ENCODE measurements at regions not wholly inside any gene's neighbourhood (a gene's known extent, or its start where the extent isn't known, plus 50 kb on each side); places are given as distances from the start of the nearest gene placed in this dataset.
A peak's percentile ranks its signal among the peaks of the same experiment; 100 is the strongest.

DNA sequence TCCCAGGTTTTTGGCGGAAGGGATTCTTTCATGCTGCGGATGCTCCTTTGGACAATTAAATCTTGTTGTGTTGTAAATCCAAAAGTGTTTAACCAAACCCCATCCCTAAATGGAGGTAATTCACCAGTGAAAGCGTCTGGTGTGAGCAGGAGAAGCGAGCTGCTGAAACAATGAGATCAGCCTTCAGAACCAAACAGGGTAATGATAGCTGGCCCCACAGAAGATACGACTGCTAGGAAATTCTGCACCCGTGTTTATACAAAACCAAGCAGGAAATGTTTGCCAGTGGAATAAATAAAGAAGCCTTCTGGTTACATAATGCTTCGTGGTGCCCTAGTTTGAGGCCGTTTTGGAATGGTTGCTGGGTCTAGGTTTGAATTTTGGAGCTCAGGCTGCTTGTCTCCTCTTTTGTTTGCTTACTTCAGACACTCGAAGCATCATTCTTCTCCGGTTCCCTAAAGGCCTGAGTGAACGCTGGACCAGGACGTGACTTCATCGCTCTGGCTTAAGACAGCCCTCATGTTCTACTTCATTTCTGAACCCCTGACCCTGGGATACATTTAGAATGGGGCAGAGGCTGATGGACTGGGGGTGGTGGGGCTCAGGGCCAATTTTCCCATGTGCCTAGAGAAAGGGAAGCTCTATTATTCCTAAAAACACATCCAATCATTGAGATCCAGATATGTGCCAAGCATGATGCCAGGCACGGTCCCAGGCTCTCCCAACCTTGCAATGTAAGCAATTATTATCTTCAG lies 61.6 kb upstream of the JAG1 start:
- no peak overlapping the region for H3K4me3 ChIP-seq (ENCODE audit: low read depth, low read length)
- TF ChIP-seq, protein P1, sequence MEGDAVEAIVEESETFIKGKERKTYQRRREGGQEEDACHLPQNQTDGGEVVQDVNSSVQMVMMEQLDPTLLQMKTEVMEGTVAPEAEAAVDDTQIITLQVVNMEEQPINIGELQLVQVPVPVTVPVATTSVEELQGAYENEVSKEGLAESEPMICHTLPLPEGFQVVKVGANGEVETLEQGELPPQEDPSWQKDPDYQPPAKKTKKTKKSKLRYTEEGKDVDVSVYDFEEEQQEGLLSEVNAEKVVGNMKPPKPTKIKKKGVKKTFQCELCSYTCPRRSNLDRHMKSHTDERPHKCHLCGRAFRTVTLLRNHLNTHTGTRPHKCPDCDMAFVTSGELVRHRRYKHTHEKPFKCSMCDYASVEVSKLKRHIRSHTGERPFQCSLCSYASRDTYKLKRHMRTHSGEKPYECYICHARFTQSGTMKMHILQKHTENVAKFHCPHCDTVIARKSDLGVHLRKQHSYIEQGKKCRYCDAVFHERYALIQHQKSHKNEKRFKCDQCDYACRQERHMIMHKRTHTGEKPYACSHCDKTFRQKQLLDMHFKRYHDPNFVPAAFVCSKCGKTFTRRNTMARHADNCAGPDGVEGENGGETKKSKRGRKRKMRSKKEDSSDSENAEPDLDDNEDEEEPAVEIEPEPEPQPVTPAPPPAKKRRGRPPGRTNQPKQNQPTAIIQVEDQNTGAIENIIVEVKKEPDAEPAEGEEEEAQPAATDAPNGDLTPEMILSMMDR (conservative IDR thresholded peaks at IDR 0.05; ENCODE audit: low read depth, low read length) = no peak
- DNase-seq (ENCODE audit: low read depth) = no peak

- TF ChIP-seq, protein P1 (conservative IDR thresholded peaks at IDR 0.05; ENCODE audit: low read depth, low read length) = no peak
- peak overlapping the region; percentile 37 for H3K4me3 ChIP-seq (ENCODE audit: low read depth, low read length)
- DNase-seq (ENCODE audit: low read depth) = no peak
These were observed 65.3 kb upstream of the JAG1 start for GRCh38 chr20:10739134-10739533.

- no peak for DNase-seq (ENCODE audit: low read depth)
- peak overlapping the region; percentile 37 for H3K4me3 ChIP-seq (ENCODE audit: low read depth, low read length)
- TF ChIP-seq, protein P1 (conservative IDR thresholded peaks at IDR 0.05; ENCODE audit: low read depth, low read length) = no peak
These were observed 65.8 kb upstream of the JAG1 start for GRCh38 chr20:10739566-10739965.

- H3K4me3 ChIP-seq (ENCODE audit: low read depth, low read length) = no peak overlapping the region
- DNase-seq (ENCODE audit: low read depth) = no peak
- TF ChIP-seq, protein P1 (conservative IDR thresholded peaks at IDR 0.05; ENCODE audit: low read depth, low read length) = no peak
These were observed 67.3 kb upstream of the JAG1 start for GRCh38 chr20:10741060-10741459.

- no peak overlapping the region for H3K4me3 ChIP-seq (ENCODE audit: low read depth, low read length)
- TF ChIP-seq, protein P1 (conservative IDR thresholded peaks at IDR 0.05; ENCODE audit: low read depth, low read length) = no peak
- no peak for DNase-seq (ENCODE audit: low read depth)
These were observed 72.0 kb upstream of the JAG1 start for GRCh38 chr20:10745790-10746189.

DNA sequence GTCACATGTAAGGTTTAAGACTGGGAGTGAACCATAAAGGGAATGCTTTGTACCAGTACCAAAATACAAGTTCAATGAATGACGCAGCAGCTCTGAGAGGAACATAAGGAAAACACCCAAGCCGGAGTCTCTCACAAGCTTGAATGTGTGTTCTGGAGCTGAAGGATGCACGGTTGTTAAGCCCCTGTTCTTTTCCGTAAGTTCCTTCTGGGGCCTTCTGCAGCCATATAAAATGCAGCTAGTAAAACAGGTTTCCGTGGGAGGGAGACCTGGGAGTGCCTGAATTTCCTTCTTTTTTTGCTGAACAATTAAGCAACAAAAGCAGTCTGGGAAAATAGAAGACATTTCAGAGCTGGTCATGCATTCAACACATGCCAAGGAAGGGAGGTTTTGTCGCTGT lies 73.2 kb upstream of the JAG1 start:
- no peak overlapping the region for H3K4me3 ChIP-seq (ENCODE audit: low read depth, low read length)
- TF ChIP-seq, protein P1 (conservative IDR thresholded peaks at IDR 0.05; ENCODE audit: low read depth, low read length) = no peak
- no peak for DNase-seq (ENCODE audit: low read depth)

DNA sequence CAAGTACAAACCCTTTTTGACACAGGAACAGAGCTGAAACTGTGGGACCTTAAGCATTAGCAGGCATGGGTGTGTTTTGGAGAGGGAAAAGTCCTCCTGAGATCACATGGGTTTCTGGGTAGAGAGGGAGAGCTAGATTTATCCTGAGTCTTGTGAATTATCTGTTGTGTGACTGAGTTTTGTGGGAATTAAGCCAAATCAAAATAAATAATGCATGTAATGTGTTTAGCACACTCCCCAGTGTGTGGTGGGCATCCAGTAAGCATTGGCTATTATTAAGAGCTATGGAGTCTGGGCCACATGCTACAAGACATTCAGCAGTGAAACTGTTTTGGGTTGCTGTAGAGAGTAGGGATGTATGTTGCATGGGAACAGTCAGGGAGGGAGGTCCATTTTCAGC lies 75.3 kb upstream of the JAG1 start:
- no peak overlapping the region for H3K4me3 ChIP-seq (ENCODE audit: low read depth, low read length)
- TF ChIP-seq, protein P1 (conservative IDR thresholded peaks at IDR 0.05; ENCODE audit: low read depth, low read length) = no peak
- DNase-seq (ENCODE audit: low read depth) = no peak
